IPS-15b (cell line): ENCODE measurements at regions not wholly inside any gene's neighbourhood (a gene's known extent, or its start where the extent isn't known, plus 50 kb on each side); places are given as distances from the start of the nearest gene placed in this dataset.
"Not testable (repeated sequence)": the region's sequence is repeated elsewhere in the genome, so short reads cannot be mapped to it uniquely, and the experiment has no call there.

Source experiments
- H3K27me3 ChIP-seq: one replicate; pipeline ENCODE4 v1.6.1; 2013; ENCODE audit warnings: low read length; ENCODE audit not compliant: control insufficient read depth, insufficient read depth
- H3K36me3 ChIP-seq: one replicate; pipeline ENCODE4 v1.6.1; 2013; ENCODE audit warnings: low read length; ENCODE audit not compliant: control insufficient read depth, insufficient read depth
- H3K4me1 ChIP-seq: one replicate; pipeline ENCODE4 v1.6.1; 2013; ENCODE audit warnings: mild to moderate bottlenecking, low read length; ENCODE audit not compliant: control insufficient read depth, insufficient read depth
- H3K4me3 ChIP-seq: one replicate; pipeline ENCODE4 v1.5.1; 2013; ENCODE audit warnings: low read depth, low read length
- H3K9ac ChIP-seq: one replicate; pipeline ENCODE4 v1.6.1; 2013; ENCODE audit warnings: low read depth, mild to moderate bottlenecking, low read length
- H3K9me3 ChIP-seq: one replicate; pipeline ENCODE4 v1.6.1; 2013; ENCODE audit warnings: mild to moderate bottlenecking, low read length; ENCODE audit not compliant: control insufficient read depth, insufficient read depth

DNA sequence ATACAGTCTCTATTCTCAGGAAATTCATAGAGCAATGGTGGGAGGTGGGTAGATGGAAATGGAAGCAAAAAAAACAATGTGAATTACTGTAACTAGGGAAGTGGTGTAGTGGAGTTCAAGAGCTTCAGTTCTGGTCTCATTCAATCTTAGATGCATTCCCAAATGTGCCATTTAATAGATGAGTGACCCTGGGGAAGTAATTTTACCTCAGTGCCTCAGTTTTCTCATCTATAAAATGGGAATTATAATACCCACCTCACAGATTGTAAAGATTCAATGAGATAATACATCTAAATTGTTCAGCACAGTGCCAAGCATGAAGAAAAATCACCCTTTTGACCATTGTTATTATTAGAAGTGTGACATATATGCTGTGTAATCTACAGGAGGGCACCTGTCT, 173.1 kb downstream of the SLC38A4 start:
- no peaks in the 10 kb centered on the region for H3K27me3 ChIP-seq
- no peaks in the 10 kb centered on the region for H3K36me3 ChIP-seq
- no peak overlapping the region for H3K9ac ChIP-seq
- no peaks in the 10 kb centered on the region for H3K4me1 ChIP-seq
- H3K9me3 ChIP-seq: no peaks in the 10 kb centered on the region
- H3K4me3 ChIP-seq: no peak overlapping the region

GRCh38 chr12:46650688-46651087, 175.1 kb downstream of the SLC38A4 start:
- no peak overlapping the region for H3K9ac ChIP-seq
- no peak overlapping the region for H3K4me3 ChIP-seq
- no peaks in the 10 kb centered on the region for H3K27me3 ChIP-seq
- H3K4me1 ChIP-seq: no peaks in the 10 kb centered on the region
- no peaks in the 10 kb centered on the region for H3K9me3 ChIP-seq
- no peaks in the 10 kb centered on the region for H3K36me3 ChIP-seq

- H3K36me3 ChIP-seq: no peaks in the 10 kb centered on the region
- H3K27me3 ChIP-seq: no peaks in the 10 kb centered on the region
- no peaks in the 10 kb centered on the region for H3K9me3 ChIP-seq
- H3K4me1 ChIP-seq: no peaks in the 10 kb centered on the region
- H3K9ac ChIP-seq: no peak overlapping the region
- H3K4me3 ChIP-seq: no peak overlapping the region
Observed at GRCh38 chr12:46649433-46649832, 176.4 kb downstream of the SLC38A4 start.

GRCh38 chr12:46647034-46647433, 178.8 kb downstream of the SLC38A4 start:
- no peaks in the 10 kb centered on the region for H3K27me3 ChIP-seq
- no peak overlapping the region for H3K4me3 ChIP-seq
- no peaks in the 10 kb centered on the region for H3K9me3 ChIP-seq
- H3K9ac ChIP-seq: no peak overlapping the region
- no peaks in the 10 kb centered on the region for H3K36me3 ChIP-seq
- H3K4me1 ChIP-seq: no peaks in the 10 kb centered on the region

DNA sequence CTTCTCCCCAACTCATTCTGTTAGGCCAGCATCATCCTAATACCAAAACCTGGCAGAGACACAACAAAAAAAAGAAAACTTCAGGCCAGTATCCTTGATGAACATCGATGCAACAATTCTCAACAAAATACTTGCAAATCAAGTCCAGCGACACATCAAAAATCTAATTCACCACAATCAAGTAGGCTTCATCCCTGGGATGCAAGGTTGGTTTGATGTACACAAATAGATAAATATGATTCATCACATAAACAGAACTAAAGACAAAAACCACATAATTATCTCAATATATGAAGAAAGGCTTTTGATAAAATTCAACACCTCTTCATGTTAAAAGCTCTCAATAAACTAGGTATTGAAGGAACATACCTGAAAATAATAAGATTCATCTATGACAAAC, 184.1 kb downstream of the SLC38A4 start:
- not testable (repeated sequence) for H3K9ac ChIP-seq, H3K36me3 ChIP-seq, H3K9me3 ChIP-seq, H3K4me3 ChIP-seq, H3K27me3 ChIP-seq, H3K4me1 ChIP-seq

- H3K4me3 ChIP-seq: no peak overlapping the region
- H3K4me1 ChIP-seq: no peaks in the 10 kb centered on the region
- no peaks in the 10 kb centered on the region for H3K9me3 ChIP-seq
- no peak overlapping the region for H3K9ac ChIP-seq
- H3K36me3 ChIP-seq: no peaks in the 10 kb centered on the region
- H3K27me3 ChIP-seq: no peaks in the 10 kb centered on the region
Observed at GRCh38 chr12:46635818-46636217, 190.0 kb downstream of the SLC38A4 start.

- Histone ChIP-seq H3K4me3 (no peak overlapping the region), H3K9ac (no peak overlapping the region), H3K4me1 (no peaks in the 10 kb centered on the region)
Observed at GRCh38 chr12:46629331-46630229, 196.2 kb downstream of the SLC38A4 start.

GRCh38 chr12:46628176-46628575, 197.6 kb downstream of the SLC38A4 start:
- Histone ChIP-seq H3K4me1 (no peaks in the 10 kb centered on the region), H3K4me3 (no peak overlapping the region), H3K27me3 (no peaks in the 10 kb centered on the region), H3K9me3 (no peaks in the 10 kb centered on the region), H3K9ac (no peak overlapping the region), H3K36me3 (no peaks in the 10 kb centered on the region)

More at GRCh38 chr12:46629331-46630229, 196.2 kb downstream of the SLC38A4 start:
- H3K27me3 ChIP-seq: no peaks in the 10 kb centered on the region
- no peaks in the 10 kb centered on the region for H3K9me3 ChIP-seq
- H3K36me3 ChIP-seq: no peaks in the 10 kb centered on the region

DNA sequence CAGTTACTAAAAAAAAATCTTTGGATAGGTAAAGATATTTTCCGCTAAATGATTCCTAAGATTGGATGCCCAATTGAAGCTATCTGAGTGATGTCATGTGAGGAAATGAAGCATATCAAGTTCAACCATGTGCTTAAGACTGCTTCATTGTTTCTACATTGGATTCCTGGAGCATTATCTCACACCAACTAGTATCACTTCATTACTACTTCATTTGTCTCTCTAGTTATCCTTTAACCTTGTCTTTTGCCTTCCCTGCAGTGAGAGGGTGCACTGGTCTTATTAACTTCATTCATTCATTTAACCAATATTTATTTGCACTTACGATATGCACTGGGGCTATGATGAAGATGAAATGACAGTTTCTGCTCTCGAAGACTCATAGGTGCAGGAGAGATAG, 198.1 kb downstream of the SLC38A4 start:
- Histone ChIP-seq H3K4me3 (no peak overlapping the region), H3K27me3 (no peaks in the 10 kb centered on the region), H3K36me3 (no peaks in the 10 kb centered on the region), H3K9ac (no peak overlapping the region), H3K4me1 (no peaks in the 10 kb centered on the region), H3K9me3 (no peaks in the 10 kb centered on the region)

DNA sequence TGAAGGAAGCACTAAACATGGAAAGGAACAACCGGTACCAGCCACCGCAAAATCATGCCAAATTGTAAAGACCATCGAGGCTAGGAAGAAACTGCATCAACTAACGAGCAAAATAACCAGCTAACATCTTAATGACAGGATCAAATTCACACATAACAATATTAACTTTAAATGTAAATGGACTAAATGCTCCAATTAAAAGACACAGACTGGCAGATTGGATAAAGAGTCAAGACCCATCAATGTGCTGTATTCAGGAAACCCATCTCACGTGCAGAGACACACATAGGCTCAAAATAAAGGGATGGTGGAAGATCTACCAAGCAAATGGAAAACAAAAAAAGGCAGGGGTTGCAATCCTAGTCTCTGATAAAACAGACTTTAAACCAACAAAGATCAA, 206.3 kb downstream of the SLC38A4 start:
- not testable (repeated sequence) for H3K27me3 ChIP-seq, H3K4me1 ChIP-seq, H3K9ac ChIP-seq, H3K9me3 ChIP-seq, H3K4me3 ChIP-seq, H3K36me3 ChIP-seq

DNA sequence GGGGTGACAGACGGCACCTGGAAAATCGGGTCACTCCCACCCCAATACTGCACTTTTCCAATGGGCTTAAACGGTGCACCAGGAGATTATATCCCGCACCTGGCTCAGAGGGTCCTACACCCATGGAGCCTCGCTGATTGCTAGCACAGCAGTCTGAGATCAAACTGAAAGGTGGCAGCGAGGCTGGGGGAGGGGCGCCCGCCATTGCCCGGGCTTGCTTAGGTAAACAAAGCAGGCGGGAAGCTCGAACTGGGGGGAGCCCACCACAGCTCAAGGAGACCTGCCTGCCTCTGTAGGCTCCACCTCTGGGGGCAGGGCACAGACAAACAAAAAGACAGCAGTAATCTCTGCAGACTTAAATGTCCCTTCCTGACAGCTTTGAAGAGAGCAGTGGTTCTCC, 208.1 kb downstream of the SLC38A4 start:
- H3K27me3 ChIP-seq, H3K9me3 ChIP-seq, H3K4me3 ChIP-seq, H3K9ac ChIP-seq, H3K4me1 ChIP-seq, H3K36me3 ChIP-seq: not testable (repeated sequence)

DNA sequence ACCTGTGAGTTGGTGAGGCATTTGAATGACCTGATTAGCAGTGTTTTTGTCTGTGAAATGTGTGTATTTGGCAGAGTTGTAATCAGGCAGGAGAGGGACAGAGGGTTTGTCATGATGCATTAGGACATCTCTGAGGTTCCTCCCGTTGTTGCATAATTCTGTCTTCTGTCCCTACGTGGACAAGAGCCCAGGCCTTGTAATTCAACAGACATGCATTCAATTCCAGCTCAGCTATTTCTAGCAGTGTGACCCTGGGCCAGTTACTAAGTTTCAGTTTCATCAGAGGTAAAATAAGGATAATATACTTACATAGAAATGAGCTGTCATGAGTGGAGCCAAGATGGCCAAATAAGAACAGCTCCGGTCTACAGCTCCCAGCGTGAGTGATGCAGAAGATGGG, 208.6 kb downstream of the SLC38A4 start:
- no peaks in the 10 kb centered on the region for H3K27me3 ChIP-seq
- H3K4me1 ChIP-seq: no peaks in the 10 kb centered on the region
- H3K9me3 ChIP-seq: peaks cover 8% of the 10 kb centered on the region
- no peak overlapping the region for H3K9ac ChIP-seq
- H3K36me3 ChIP-seq: no peaks in the 10 kb centered on the region
- no peak overlapping the region for H3K4me3 ChIP-seq
